GM21390 (cell line): ENCODE measurements at regions not wholly inside any gene's neighbourhood (a gene's known extent, or its start where the extent isn't known, plus 50 kb on each side); places are given as distances from the start of the nearest gene placed in this dataset.

Source experiments
- ATAC-seq: cut with Tn5 transposase; IDR thresholded peaks from one replicate; pipeline ENCODE4 v1.9.1; 2021; ENCODE audit not compliant: unreplicated experiment

DNA sequence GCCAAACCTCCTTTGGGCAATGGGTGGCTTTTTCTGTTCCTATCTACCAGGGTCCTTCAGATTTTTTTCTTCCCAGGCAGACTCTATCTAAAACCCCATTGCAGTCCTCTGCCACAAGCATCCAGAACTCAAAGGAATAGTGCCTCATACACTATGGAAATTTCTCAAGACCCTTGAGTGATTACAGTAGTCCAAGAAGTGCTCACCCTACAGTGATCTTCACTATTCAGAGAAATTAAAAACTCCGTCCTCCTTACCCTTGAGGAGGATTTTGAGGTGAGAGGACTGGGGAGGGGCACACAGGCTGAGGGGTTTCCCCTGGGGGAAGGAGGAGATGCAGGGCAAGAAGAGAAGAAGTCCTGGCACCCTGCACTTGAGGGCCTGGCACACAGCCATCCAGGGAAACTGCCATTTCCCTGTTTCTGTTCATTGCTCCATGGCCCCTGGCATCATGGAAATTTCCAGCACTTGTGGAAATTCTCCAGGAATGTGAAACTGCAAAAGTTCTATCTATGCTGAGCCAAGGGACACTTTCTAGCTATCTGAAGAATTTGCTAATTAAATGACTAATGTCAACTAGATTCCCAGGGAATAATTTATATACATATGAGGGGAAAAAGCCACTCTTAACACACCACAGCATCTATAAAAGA, 102.5 kb upstream of the ATP1B1 start:
- no peak for ATAC-seq

DNA sequence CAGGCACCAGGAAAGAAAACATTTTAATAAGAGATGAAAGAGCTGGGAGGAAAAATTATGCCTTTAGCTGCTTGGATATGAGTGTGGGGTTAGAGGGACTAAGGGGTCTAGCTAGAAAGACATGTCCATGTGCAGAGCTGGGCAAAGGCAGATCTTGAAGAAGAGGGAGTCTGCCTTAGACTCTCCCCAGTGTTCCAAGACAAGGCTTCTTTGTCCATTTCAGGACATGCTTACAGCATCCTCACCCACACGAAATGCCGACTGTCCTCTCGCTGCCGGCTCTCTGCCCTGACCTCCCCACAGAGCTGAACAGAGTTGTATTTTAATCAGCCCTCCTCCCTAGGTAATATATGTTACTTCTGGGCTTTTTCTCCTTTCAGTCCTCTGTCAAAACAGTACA, 100.7 kb upstream of the ATP1B1 start:
- no peak for ATAC-seq

DNA sequence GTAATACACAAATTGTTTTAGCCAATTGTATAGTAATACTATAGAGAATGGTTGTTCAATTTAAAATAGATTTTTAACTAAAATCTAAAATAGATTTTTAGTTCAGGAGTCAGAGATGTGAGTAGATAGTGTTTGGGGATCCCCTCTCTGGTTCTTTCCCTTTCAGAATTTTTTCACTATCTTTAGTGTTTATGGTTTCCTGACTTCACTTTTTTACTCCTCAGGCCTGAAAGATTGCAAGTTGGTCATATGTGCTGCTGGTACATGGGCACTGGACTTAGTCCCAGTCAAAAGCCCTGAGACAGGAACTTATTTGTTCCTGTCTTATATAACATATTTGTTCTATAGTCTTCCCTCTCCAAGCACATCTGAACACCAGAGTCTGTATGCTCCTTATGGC, 96.8 kb upstream of the ATP1B1 start:
- ATAC-seq: no peak

DNA sequence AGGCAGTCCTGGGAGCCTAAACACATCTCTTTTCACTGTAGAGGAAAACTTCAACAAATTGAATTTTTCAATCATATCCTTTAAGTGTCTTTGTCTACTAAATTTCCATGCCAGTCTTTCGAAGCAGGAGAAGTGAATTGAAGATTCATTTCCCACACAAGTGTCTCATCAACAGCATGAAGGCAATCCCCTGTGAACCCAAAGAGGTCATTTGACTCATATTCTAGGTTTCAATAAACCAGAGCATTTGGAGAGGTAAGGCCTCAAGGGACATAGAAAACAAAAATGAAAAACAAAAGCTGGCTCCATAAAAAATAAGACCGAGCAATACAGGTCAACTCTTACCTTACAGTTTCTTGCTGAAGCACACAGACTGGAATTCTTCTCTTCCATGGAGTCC, 94.1 kb upstream of the ATP1B1 start:
- peak; percentile 65 for ATAC-seq

DNA sequence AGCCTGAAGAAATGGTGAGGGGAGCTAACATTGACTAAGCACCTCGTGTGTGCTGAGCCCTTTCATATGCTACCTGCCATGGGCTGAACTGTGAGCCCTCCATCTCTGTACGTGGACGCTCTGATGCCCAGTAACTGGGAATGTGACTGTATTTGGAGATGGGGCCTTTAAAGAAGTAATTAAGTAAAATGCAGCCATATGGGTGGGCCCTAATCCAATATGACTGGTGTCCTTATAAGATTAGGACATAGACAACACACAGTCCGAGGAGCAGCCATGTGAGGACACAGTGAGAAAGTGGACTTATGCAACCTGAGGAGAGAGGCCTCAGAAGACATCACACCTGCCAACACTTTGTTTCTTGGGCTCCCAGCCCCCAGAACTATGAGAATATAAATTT, 92.7 kb upstream of the ATP1B1 start:
- ATAC-seq: no peak

DNA sequence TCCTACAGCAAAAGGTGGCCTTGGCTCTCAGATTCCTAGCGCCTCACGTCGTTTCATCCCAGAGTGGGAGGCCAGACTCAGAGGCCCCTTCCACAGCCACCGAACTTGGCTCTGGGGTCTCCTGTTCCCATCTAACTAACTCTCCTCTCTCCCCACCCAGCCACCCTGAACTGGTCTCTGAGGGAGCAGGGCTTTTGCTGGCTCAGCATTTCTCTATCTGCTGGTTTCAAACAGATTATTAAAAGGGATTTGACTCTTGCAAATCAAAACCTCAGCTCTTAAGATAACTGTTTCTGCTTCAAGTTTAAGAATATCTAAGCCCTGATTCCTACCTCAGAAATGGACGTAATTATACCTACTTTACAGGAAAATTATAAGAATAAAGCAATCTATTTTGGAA, 91.0 kb upstream of the ATP1B1 start:
- no peak for ATAC-seq

DNA sequence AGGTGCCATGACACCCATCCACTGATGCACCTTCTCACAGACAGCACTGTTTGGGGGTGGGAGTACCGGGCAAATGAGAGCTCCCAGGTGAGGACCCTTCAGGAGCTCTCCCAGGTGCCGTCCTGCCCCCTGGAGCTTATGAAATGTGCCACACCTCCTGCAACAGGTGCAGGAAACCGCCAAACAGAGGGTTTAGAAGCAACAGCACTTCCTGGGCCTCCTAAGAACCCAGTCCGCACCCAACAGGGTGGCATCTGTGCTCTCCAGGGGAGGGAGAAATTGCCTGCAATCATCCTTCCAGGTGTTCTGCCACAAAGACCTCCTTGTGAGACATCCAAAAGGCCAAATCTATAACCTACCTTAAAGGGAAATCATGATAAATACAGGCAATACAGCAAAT, 87.7 kb upstream of the ATP1B1 start:
- ATAC-seq: no peak

DNA sequence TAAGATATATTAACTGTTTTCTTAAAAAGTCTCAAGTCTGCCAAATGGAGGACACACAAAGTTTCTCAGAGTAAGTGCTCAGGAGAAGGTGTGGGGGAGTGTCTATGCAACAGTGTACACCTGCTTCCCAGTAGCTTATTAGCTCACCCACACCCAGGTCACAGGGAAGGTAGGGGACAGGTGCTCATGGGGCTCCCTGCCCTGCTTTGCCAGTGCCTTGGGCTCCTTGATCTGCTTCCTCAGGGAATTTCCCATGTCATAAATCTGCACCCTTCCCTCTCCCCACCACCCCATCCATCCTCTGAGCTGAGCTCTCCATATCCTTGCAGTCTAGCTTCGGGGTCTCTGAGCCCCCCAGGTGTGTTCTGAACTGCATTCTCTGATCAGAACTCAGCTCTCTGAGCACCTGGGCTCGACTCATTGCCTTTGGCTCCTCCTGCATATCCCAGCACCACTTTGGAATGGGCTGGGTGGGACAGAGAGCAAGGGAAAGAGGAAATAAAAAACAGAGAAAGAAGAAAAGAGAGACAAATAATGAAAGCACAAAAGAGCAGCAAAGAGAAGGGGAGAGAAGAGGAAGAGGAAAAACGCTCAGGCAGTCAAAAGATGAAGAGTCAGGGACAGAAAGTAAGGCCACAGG, 87.0 kb upstream of the ATP1B1 start:
- ATAC-seq: no peak

DNA sequence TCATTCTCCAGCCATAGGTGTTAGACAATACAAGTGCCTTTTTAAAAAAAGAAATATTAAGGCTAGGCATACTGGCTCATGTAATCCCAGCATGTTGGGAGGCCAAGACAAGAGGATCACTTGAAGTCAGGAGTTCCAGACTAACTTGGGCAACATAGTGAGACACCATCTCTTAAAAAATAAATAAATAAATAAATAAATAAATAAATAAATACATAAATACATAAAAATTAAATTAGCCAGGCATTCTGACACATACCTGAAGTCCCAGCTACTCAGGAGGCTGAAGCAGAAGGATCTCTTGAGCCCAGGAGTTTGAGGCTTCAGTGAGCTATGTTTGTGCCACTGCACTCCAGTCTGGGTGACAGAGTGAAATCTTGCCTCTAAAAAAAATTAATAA, 85.8 kb upstream of the ATP1B1 start:
- no peak for ATAC-seq

DNA sequence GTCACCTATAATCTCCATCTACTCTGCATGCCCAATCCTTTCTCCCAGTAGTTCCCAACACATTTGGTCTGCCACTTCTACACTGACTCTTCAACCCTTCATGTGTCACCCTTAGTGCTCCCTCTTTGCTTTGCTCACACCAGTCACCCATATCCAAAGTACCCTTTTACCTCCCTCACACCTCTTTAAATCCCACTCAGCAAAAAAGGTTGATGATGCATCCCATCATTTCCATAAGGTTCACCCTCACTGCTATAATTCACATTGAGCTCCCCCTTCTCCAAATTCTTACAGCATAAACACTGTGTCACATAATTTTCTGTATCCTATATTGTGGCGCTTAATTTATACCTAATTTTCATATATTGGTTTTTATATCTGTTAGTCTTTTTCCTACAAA, 83.8 kb upstream of the ATP1B1 start:
- ATAC-seq: no peak

DNA sequence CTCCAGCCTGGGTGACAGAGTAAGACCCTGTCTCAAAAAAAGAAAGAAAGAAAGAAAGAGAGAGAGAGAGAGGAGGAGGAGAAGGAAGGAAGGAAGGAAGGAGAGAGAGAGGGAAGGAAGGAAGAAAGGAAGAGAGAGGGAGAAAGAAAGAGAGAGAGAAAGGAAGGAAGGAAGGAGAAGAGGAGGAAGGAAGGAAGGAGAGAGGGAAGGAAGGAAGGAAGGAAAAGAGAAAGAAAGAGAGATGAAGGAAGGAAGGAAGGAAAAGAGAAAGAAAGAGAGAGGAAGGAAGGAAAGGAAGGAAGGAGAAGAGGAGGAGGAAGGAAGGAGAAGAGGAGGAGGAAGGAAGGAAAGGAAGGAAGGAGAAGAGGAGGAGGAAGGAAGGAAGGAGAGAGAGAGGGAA, 82.2 kb upstream of the ATP1B1 start:
- ATAC-seq: no peak

DNA sequence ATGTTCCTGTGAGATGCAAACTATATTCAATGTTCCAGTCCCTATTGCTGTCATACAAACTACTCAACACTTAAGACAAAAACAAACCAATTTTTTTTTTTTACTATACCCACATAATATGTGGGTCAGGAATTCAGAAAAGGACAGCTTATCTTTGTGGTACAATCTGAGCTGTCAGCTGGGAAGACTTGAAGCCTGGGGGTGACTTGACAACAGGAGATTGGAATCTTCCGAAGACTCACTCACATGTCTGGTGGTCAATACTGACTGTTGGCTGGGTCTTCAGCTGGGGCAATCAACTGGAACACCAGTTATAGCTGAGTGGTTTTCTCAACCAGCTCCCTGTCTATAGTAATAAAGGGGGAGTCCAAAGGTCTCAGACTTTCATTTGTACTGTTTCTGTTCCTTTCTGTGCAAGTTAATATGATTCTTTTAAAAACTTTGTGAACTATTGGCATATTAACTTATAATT, 81.7 kb upstream of the ATP1B1 start:
- peak; percentile 90 for ATAC-seq

DNA sequence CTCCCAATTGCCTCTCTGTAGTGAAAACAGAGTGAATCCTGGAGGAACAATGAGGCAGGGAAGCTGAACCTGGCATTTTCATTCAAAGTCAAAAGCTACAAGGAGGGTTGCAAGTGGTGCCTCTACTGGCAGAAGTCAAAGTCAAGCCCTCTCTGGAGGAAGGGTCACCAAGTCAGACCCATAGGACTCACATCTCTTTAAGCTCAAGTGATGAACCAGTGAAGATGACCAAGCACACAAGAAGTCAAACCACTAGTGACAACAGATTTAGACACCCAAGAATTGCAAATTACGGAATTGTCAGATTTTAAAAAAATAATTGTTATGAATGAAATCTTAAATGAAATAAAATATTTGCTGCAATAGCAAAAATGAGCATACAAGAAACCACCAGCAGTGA, 81.1 kb upstream of the ATP1B1 start:
- no peak for ATAC-seq

DNA sequence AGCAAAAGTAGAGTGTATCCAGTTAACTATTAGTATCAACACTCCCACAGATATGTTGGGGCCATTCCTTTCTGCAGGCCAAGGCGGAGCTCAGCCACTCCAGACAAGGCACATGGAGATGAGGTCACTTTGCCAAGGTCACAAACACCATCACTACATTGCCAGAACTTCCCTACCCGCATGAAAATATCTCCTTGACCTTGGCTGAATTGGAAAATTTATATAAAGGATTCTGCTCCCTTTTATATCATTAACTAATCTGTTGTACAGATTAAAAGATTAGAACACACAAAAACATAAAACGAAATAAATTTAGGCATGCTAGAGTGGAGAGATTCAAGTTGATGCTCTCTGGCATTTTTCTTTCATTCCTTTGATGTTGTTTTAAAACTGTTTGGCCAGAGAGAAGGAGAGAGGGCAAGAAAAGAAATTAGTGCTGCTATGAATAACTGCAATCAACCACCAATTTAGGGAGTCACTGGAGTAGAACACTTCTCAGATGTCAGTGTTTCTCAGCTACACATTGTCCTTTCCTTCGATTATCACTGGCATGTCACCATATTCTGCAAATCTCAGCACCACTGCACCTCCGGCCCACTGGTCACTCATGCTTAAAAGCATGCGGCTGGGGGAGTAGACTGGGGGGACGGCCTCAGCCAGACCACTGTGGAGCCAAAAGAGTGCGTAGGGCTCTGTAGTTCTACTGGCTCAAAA, 78.7 kb upstream of the ATP1B1 start:
- peak; percentile 30 for ATAC-seq

DNA sequence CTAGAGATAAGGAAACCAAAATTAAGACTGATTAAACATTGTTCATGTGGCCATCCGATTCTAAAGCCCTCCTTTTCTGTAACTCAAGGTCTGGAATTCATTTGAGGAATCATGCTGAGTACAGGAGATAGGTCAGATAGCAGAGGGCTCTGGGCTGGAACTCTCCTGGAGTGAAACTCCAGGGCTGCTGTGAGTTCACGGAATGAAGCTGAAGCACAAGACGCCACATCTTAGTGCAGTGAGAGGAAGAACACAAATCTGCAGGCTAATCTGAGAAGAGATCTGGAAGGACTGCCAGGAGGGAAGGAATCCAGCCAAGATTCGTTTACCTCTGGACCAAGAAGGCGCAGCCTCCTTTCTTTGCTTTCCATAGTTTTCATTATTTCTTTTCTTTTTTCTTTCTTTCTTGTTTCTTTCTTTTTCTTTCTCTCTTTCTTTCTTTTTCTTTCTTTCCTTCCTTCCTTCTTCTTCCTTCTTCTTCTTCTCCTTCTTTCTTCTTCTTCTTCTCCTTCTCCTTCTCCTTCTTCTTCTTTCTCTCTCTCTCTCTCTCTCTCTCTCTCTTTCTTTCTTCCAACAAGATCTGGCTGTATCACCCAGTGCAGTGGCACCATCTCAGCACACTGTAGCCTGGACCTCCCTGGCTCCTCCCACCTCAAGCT, 74.8 kb upstream of the ATP1B1 start:
- no peak for ATAC-seq

DNA sequence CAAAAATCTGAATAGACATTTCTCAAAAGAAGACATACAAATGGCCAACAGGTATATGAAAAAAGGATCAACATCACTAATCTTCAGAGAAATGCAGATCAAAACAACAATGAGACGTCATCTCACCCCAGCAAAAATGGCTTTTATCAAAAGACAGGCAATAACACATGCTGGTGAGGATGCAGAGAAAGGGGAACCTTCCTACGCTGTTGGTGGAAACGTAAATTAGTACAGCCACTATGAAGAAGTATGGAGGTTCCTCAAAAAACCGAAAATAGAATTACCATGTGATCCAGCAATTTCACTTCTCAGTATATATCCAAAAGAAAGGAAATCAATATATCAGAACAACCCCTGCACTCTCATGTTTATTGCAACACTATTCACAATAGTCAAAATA, 65.1 kb upstream of the ATP1B1 start:
- ATAC-seq: no peak

DNA sequence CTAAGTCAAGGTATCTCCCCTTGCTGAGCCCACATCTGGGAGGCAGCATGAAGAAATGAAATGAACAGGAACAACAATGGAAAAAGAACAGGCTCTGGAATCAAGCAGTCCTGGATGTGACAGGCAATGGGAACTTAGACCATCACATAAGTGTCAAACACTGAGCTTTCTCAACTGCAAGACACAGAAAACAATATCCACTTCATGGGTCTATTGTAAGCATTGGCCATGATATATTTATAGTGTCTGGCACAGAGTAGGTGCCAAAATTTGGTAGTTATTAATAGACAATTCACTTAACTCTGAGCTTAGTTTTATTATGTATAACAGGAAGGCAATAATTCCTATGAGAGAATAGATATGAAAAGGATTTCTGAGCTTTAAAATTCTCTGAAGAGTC, 64.1 kb upstream of the ATP1B1 start:
- no peak for ATAC-seq

DNA sequence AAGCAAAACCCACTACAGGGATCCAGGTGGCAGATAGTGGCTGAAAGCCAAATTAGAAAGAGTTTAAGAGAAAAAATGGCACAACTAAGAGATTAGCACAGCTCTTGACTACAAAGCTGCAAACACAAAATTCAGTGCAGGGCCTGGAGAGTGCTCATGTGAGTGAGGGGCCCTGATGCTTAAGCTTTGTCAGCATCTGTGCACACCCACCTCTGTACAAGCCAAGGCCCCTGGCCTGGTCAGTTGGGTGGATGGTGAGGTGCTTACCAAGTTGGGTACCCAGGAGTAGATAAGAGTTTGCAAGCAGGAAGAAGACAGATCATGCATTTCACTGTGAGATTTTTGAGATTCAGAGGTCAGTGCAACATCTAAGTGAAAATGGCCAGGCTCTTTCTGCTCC, 62.7 kb upstream of the ATP1B1 start:
- peak; percentile 4 for ATAC-seq

DNA sequence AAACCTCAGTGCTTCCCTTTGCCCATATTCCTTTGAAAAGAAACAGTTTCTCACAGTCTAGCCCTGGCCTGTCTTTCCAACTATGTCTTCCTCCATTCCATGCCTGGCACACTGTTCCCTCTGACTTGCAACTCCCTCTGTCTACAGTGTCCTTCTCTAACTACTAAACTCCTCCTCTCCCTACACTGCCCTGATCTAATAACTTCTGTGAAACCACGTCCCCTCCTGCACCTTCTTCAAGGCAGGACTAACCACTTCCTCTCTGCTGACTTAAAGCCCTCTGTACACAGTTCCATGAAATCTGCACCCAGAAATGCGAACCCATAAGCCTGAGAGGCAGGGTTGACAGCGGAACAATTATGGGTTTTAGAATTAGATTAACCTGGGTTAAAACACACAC, 62.2 kb upstream of the ATP1B1 start:
- ATAC-seq: peak; percentile 88

DNA sequence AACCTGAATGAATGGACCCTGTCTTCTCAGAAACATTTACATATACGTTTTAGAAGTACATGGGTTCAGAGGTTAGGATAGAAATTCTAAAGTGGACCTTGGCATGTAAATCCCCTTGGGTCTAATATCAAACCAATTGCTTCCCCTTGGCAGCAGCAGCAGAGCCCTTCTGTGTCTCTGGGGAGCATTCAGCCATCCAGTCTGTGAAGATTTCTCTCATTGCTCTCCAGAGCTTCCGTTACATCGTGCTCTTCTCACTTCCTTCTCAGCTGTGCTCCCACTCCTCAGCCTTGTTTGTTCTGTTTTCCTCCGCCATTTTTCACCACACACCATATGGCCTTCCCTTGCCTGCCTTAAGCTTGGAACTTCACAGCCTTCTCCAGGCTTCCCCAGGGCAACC, 61.5 kb upstream of the ATP1B1 start:
- no peak for ATAC-seq

DNA sequence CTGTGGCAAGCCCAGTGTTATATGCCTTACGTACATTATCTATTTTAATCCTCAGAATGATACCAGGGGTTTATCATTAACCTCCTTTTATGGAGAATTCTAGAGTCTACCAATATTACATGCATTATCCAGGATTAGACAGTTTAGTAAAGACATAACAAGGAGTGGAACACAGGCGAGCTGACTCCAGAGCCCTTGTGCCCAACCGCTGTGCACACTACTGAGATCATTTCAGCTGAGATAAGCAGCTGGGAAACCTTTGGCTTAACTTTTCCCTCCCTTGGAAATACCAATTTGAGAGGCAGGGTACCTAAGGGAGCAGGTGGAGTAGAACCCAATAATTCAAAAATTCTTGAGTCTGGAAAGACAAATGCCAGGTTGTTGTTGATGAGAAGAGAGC, 59.8 kb upstream of the ATP1B1 start:
- no peak for ATAC-seq

DNA sequence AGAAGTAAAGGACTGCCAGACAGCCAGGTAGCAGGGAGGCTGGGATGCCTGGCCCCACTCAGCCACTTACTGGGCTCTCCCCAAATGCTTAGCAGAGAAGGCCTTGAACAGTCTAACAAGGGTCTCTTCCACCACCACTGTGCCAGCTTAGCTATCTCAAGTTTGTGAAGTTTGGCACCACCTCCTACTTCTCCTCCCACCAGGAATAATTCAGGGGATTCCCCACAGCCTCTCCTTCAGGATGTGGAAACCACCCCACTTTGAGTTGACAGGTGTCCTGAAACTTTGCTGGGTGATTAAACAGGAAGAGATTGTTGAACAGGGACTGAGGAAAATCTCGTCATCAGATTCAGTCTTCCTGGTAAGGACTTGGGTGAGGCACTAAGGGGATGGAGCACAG, 59.4 kb upstream of the ATP1B1 start:
- no peak for ATAC-seq
